HEK293T (cell line): ENCODE measurements at regions not wholly inside any gene's neighbourhood (a gene's known extent, or its start where the extent isn't known, plus 50 kb on each side); places are given as distances from the start of the nearest gene placed in this dataset.

ENCODE experiments used
- BHLHE40 ChIP-seq: fragments of 450-650 bp; IDR thresholded peaks from 2 replicates; pipeline ENCODE4 v1.6.1; 2016; ENCODE audit warnings: mild to moderate bottlenecking, moderate library complexity, borderline replicate concordance
- FOXK2 ChIP-seq: fragments of 450-650 bp; IDR thresholded peaks from 2 replicates; pipeline ENCODE4 v1.6.1; 2016; ENCODE audit warnings: mild to moderate bottlenecking
- FOXM1 ChIP-seq: fragments of 450-650 bp; IDR thresholded peaks from 2 replicates; pipeline ENCODE4 v1.6.1; 2017; ENCODE audit warnings: mild to moderate bottlenecking, borderline replicate concordance
- SP1 ChIP-seq: fragments of 450-650 bp; IDR thresholded peaks from 2 replicates; pipeline ENCODE4 v1.6.1; 2017
- SUZ12 ChIP-seq: fragments of 450-650 bp; IDR thresholded peaks from 2 replicates; pipeline ENCODE4 v1.6.1; 2016; ENCODE audit warnings: mild to moderate bottlenecking
- TARDBP ChIP-seq: fragments of 450-650 bp; IDR thresholded peaks from 2 replicates; pipeline ENCODE4 v1.6.1; 2016

- TF ChIP-seq SP1 (no peak), TARDBP (no peak), FOXK2 (no peak), BHLHE40 (no peak), FOXM1 (no peak), SUZ12 (no peak)
Observed at GRCh38 chrX:148322906-148323305, 177.5 kb upstream of the AFF2 start.
